Amygdala (tissue), 56 donors: ENCODE measurements at regions not wholly inside any gene's neighbourhood (a gene's known extent, or its start where the extent isn't known, plus 50 kb on each side); places are given as distances from the start of the nearest gene placed in this dataset.
"Not testable (repeated sequence)": the region's sequence is repeated elsewhere in the genome, so short reads cannot be mapped to it uniquely, and the experiment has no call there.

ENCODE experiments used
- DNase-seq, 56 donors: peaks; one replicate each; lab custom pipeline; 2025; lab: John Stamatoyannopoulos, UW

GRCh38 chr7:156401617-156402016 is 239.0 kb upstream of the RNF32 start:
- DNase-seq, result no peak

DNA sequence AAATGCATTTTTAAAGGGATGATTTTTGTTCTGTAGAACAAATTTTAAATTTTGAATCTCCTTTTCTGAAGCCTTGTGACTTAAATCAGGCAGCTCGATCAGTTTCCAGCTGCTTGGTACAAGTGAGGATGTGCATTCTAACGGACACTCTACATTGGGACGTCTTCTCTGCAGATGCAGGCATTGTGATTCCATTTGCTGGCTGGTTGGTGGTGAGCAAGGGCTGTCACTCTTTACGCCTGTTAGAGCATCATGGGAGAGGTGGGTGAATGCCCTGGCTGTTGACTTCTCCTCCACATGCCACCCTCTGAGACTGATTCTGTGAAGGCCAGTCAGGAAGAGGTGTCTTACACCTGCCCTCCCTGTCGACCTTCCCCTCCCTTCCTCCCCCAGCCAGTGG is 240.5 kb upstream of the RNF32 start:
- no peak for DNase-seq

DNA sequence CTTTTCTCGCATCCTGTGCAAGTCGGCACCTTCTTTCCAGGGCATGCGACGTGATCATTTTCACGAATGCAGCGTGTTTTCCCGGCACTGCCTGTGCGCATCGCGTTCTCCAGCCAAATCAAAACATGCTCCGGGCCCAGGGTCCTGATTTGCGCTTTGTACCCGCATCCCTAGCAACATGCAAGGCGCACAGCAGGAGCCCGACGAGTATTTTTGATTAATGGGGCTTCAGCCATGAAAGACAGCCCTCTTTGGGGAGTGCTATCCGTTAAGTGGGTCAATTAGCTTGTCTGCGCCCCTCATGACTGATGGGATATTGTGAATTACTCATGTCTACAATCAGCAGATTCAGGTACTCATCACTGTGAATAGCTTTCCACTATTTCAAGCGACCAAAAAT is 243.3 kb upstream of the RNF32 start:
- DNase-seq, result no peak

DNA sequence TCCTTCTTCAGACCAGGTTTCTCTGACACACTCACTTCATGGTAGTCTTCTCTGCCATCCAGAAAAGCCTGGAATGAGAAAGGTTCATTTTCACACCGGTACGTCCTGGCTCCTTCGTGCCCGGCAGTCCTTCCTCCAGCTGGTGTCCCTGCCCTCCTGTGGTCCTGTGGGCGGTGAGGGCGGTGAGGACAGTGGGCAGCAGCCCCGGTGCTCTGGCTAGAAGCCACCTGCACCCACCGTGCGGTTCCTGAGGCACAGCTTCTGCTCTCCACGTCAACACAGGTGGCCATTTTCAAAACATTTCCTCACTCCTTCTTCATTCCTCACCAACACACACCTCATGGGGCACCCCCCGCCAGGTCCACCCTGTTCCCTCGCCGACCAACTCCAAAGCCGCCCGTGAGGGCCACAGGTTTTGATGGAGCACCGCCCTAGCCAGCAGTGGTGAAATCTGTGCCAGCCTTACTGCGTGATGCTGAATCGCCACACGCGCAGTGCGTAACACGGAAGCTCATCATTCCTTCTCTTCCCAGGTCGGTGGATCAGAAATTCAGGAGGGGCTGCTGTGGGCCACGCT is 251.4 kb upstream of the RNF32 start:
- no peak for DNase-seq

DNA sequence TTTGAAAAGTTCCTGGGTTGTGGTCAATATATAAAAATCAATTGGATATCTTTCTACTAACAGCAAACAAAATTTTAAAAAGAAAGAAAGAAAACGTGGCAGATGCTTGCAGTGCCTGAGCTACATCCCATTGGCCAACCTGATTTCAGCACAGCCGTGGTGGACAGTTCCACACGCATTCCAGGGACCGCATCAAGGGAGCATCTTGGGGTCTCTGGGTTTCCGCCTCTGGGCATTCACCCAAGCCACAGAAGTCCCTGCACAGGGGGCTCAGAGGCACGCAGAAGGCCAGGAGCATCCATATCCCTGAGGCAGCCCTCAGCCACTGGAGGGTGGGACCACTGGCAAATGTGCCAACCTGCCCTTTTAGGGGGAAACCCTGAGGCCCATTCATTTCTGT is 254.5 kb upstream of the RNF32 start:
- DNase-seq, result no peak

DNA sequence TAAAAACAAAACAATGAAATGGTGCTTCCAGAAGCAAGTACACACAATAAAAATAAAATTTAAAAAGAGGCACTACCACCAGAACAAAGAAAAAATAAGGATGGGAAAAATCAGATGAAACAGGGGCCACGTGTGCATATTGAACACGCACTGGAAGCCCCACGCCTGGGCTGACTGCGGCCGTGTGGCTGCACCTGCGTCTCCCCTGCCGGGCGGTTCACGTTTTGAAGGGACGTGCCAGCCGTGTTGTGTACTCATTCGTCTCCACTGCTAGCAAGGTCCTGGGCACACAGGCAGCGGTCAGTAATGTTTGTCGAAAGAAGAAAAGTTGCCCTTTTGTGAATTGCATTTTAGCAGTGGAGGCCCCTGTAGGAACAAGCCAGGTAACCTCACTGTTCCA is 255.9 kb upstream of the RNF32 start:
- DNase-seq, result no peak

DNA sequence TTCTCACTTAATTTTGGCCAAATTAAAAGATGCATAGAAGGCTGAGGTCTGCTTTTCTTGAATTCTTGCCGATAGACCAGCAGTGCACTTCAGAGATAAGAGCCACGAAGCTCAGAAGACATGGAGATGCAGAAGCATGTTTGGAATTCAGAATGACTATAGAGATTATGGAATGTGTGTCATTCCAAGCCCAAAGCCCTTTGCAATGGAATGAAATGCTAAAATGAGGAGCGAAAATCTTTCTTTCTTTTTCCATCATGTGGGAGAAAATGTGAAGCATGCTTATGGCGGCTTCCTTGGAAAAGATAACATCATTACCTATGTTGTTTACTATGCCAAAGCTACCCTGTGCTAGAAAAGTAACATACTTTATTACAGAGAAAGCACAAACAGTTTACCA is 257.0 kb upstream of the RNF32 start:
- DNase-seq, result no peak

DNA sequence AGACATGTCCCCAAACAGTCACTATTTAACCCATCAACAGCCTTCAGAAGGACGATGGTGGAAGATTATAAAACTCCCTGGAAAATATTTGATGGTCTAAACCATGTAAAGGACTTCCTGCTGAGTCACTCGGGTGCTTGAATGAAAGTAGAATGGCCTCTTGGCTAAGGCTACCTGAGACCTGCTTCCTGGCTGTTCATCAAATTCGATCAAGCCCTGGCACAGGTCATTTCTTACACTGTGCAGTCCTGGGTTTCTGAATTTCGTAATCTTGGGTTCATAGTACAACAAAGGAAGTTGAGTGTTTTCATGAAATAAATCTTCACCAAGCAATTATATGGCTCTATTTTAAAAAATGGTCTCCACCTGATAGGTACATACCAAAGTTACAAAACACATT is 260.3 kb upstream of the RNF32 start:
- DNase-seq, result no peak

- no peak for DNase-seq
Observed at GRCh38 chr7:156379324-156380070, 261.1 kb upstream of the RNF32 start.

DNA sequence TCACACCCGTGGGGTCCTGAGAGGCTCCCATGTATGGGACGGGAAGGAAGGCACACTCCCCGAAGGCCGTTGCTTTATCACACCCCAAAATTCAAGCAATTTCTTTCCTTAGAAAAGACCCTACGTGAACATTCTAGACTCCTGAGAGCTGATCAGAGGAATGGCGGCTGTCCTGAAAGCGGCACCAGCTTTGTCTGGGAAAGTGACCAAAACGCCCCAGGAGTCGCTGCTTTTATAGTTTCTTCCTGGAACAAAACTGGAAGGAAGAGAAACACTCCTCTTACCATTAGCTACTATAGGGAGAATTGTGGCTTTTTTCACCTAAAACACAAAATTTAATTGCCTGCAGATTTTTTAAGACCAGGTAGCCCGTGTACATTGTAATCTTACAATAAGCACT is 261.8 kb upstream of the RNF32 start:
- no peak for DNase-seq

DNA sequence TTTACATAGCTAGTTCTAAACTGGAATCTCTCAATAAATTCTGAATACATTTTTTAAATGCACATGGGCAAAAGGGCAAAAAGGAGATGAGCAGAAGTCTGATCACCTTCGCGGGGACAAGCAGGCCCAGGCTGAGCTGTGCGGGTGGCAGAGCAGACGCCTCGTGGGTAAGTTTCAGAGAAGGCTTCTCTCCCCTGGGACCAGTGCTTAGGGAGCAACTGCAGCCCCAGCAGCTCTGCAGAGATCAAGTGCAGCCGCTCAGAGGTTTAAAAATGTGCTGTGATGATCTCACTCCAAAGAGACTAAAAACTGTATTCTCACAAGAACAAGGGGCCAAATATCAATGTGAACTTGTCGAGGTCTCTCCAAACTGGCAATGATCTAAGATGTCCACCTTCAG is 264.3 kb upstream of the RNF32 start:
- DNase-seq, result no peak

DNA sequence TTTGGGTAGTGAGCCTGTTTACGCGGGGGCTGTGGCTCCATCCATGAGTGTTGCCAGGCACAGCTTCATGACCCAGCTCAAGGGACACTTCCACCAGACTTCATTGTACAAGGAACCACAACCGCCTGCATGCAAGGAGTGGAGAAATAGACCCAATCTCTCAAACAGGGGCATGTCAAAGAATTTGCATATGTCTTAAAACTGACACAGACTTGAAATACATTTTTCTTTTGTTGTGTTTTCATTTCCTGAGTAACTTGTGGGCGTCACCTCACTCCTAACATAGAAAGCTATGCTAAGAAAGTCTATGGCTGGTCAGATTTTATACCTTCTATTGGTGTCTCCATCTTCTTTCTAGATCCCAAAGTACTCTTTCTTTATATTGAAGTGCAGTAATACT is 266.2 kb upstream of the RNF32 start:
- DNase-seq, result no peak

DNA sequence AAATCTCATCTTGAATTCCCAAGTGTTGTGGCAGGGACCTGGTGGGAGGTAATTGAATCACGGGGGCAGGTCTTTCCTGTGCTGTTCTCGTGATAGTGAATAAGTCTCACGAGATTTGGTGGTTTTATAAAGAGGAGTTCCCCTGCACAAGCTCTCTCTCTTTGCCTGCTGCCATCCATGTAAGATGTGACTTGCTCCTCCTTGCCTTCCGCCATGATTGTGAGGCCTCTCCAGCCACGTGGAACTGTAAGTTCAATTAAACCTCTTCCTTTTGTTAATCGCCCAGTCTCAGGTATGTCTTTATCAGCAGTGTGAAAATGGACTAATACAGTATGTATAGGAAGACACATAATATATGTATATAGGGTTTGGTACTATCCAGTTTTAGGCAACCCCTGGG is 270.6 kb upstream of the RNF32 start:
- DNase-seq, result not testable (repeated sequence)

DNA sequence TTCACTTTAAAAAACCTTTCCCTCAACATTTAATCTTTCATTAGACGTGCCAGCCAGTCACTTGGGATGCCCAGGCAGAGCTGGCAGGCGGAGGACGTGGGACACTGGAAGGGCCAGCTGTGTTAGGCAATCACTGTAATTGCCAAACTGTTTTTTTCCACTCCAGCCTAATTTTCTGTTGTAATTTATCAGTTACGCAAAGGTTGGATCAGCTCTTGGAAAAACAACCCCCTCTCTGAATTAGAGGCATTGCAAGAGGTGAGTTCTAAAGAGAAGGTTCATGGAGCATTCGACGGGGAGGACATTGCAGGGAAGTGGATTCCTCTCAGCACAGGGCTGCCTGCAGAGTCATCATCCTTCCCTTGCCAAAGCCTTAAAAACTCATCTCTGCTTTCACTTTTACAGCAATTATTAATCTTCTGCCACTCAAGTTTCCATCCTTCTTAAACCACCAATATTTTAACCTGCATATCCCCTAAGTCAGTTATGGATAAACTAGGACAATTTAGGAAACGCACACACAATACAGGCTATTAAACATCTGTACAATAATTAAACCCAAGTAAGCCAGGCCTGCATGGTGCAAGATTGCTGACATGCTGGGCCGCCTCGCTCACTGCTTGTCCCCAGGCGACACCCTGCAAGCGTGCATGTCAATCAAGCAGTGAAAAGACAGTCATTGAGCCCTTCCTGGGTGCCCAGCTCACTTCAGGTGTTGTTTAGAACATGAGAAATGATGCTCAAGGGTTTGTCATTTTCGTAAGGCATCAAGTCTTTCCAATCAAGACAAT is 272.3 kb upstream of the RNF32 start:
- no peak for DNase-seq

DNA sequence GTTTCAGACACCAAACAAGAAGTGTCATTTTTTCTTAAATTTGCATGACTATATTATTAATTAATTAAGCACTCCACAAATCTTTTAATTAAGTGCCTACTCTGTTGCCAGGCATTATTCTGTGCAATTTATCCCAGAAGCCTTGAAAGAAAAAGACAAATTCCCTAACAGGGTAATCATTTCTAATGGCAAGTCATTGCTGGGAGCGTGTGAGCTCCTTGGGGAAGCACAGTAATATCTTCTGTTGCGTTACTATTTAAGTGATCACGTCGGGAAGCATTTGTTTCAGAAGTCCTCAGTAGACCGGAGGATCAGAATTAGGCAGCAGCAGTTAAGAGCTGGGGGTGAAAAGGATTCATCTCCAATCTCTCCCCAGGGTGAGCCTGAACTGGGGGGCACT is 276.8 kb upstream of the RNF32 start:
- no peak for DNase-seq

- no peak for DNase-seq
Observed at GRCh38 chr7:156360835-156361234, 279.7 kb upstream of the RNF32 start.

GRCh38 chr7:156356551-156356950 is 284.0 kb upstream of the RNF32 start:
- no peak for DNase-seq

DNA sequence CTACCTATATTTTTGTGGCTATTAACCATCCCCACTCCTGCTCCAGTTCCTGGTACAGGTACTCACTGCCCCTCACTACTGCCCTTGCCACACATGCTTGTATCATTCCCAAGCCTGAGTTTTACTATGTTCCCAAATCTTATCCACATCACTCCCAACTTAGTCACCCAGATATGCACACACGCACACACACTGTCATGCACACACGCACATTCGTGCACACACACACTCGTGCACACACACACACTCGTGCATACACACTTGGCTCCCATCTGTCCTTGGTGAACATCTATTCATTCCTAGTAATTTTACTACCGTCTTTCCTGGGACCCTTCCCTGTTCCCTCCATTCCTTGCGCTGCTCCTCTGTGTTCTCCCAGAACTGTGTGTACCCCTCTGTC is 287.2 kb upstream of the RNF32 start:
- DNase-seq, result no peak

- not testable (repeated sequence) for DNase-seq
Observed at GRCh38 chr7:156347703-156348248, 292.8 kb upstream of the RNF32 start.

GRCh38 chr7:156347132-156347531 is 293.4 kb upstream of the RNF32 start:
- no peak for DNase-seq

- DNase-seq, result no peak
Observed at GRCh38 chr7:156344595-156344994, 296.0 kb upstream of the RNF32 start.

- DNase-seq, result no peak
Observed at GRCh38 chr7:156334636-156335035, 305.9 kb upstream of the RNF32 start.
